Caco-2 (cell line): ENCODE measurements at regions not wholly inside any gene's neighbourhood (a gene's known extent, or its start where the extent isn't known, plus 50 kb on each side); places are given as distances from the start of the nearest gene placed in this dataset.

Experiments
- BruUV-seq: library from RNA; stranded (reverse); fragments of 400-500 nt; replicated peaks from 2 replicates; lab custom pipeline; 2021; lab: Mats Ljungman, UMichigan
- CTCF ChIA-PET: fragments of 300-600 bp; sonication (Branson Sonifier 250); formaldehyde crosslinking; loops from one replicate; lab custom pipeline; 2022; ENCODE audit warnings: antibody characterized with exemption; lab: Charles Lee
- POLR2A ChIA-PET: fragments of 300-600 bp; sonication (Branson Sonifier 250); formaldehyde crosslinking; loops from one replicate; lab custom pipeline; 2022; ENCODE audit warnings: antibody characterized with exemption; lab: Charles Lee
- DNase-seq, 2 experiments: peaks; one replicate each; pipeline versions ENCODE4 v3.0.0 to v3.0.0-alpha.2; 2020 to 2022
- H3K27me3 ChIP-seq: replicated peaks from 2 replicates; pipeline ENCODE4 v1.6.0; 2011; ENCODE audit warnings: low read length; ENCODE audit not compliant: control insufficient read depth, insufficient read depth
- H3K36me3 ChIP-seq: 2 replicates; pipeline ENCODE4 v1.5.1; 2011; ENCODE audit warnings: low read length; ENCODE audit not compliant: control insufficient read depth, insufficient read depth
- H3K4me1 ChIP-seq: fragments of 250-450 bp; sonication (Bioruptor Pico); 2 replicates; pipeline ENCODE4 v1.5.1; 2020; ENCODE audit warnings: mild to moderate bottlenecking
- H3K4me3 ChIP-seq: 2 replicates; pipeline ENCODE4 v1.5.1; 2011; ENCODE audit warnings: low read depth, mild to moderate bottlenecking, control low read depth, low read length
- H3K9me3 ChIP-seq: fragments of 250-450 bp; sonication (Bioruptor Pico); 2 replicates; pipeline ENCODE4 v1.5.1; 2020; ENCODE audit warnings: mild to moderate bottlenecking, moderate library complexity
- H3K27ac Mint-ChIP-seq: one replicate; pipeline ENCODE4 v1.8.0; 2022; ENCODE audit warnings: mixed read lengths; ENCODE audit not compliant: unreplicated experiment
- H3K27me3 Mint-ChIP-seq: one replicate; pipeline ENCODE4 v1.8.0; 2022; ENCODE audit warnings: mixed read lengths; ENCODE audit not compliant: insufficient read depth, unreplicated experiment
- H3K36me3 Mint-ChIP-seq: one replicate; pipeline ENCODE4 v1.8.0; 2022; ENCODE audit warnings: mild to moderate bottlenecking, mixed read lengths; ENCODE audit not compliant: insufficient read depth, unreplicated experiment
- H3K4me1 Mint-ChIP-seq: one replicate; pipeline ENCODE4 v1.8.0; 2022; ENCODE audit warnings: low read depth, mixed read lengths; ENCODE audit not compliant: unreplicated experiment
- H3K4me3 Mint-ChIP-seq: one replicate; pipeline ENCODE4 v1.8.0; 2022; ENCODE audit warnings: mild to moderate bottlenecking, moderate library complexity, mixed read lengths; ENCODE audit not compliant: unreplicated experiment
- H3K9me3 Mint-ChIP-seq: one replicate; pipeline ENCODE4 v1.8.0; 2022; ENCODE audit warnings: mixed read lengths; ENCODE audit not compliant: unreplicated experiment
- intact Hi-C: fragments of 100-400 bp; cut with micrococcal nuclease; formaldehyde crosslinking; loops from one replicate; pipeline ENCODE4 v1.10.0; 2022; ENCODE audit not compliant: unreplicated experiment
- TF ChIP-seq, protein P1 (sequence below), 2 experiments: fragments of 200-600 bp in 1 of 2; IDR thresholded peaks; 1 replicate in 1 of 2; 2 replicates in 1 of 2; pipeline versions ENCODE4 v1.5.1 to v1.8.0; 2011 to 2022; ENCODE audit warnings: antibody characterized with exemption in 1 of 2, control low read depth in 1 of 2, inconsistent platforms in 1 of 2, low read depth in 1 of 2, low read length in 1 of 2, mild to moderate bottlenecking in 1 of 2, moderate library complexity in 1 of 2; ENCODE audit not compliant: insufficient read depth in 1 of 2, severe bottlenecking in 1 of 2, unreplicated experiment in 1 of 2

- intact Hi-C loops: loop anchor here (10.0 kb wide), 1 partner anchor 1475 kb away; no protein-coding TSS in a partner anchor
- Mint-ChIP-seq H3K27me3 (no peaks in the 10 kb centered on the region), H3K27ac (no peak overlapping the region), H3K4me3 (no peak overlapping the region), H3K36me3 (no peaks in the 10 kb centered on the region), H3K9me3 (no peaks in the 10 kb centered on the region), H3K4me1 (no peaks in the 10 kb centered on the region)
- no peak overlapping the region for H3K4me3 ChIP-seq
- TF ChIP-seq, protein P1, sequence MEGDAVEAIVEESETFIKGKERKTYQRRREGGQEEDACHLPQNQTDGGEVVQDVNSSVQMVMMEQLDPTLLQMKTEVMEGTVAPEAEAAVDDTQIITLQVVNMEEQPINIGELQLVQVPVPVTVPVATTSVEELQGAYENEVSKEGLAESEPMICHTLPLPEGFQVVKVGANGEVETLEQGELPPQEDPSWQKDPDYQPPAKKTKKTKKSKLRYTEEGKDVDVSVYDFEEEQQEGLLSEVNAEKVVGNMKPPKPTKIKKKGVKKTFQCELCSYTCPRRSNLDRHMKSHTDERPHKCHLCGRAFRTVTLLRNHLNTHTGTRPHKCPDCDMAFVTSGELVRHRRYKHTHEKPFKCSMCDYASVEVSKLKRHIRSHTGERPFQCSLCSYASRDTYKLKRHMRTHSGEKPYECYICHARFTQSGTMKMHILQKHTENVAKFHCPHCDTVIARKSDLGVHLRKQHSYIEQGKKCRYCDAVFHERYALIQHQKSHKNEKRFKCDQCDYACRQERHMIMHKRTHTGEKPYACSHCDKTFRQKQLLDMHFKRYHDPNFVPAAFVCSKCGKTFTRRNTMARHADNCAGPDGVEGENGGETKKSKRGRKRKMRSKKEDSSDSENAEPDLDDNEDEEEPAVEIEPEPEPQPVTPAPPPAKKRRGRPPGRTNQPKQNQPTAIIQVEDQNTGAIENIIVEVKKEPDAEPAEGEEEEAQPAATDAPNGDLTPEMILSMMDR (IDR thresholded peaks at IDR 0.05; ENCODE audit: insufficient read depth in 1 of 2, low read depth in 1 of 2, low read length in 1 of 2, severe bottlenecking in 1 of 2, unreplicated experiment in 1 of 2): no peak
- POLR2A ChIA-PET: no interaction called here
- no peak for DNase-seq
- H3K9me3 ChIP-seq: no peaks in the 10 kb centered on the region
- no peaks in the 10 kb centered on the region for H3K36me3 ChIP-seq
- BruUV-seq: no TSS peak
- CTCF ChIA-PET: no interaction called here
- H3K27me3 ChIP-seq: no peaks in the 10 kb centered on the region
- H3K4me1 ChIP-seq: peaks cover 6% of the 10 kb centered on the region; the same call in 1 of the 2 replicates
These were observed 1600.2 kb downstream of the PCDH9 start for GRCh38 chr13:65629926-65630325.

DNA sequence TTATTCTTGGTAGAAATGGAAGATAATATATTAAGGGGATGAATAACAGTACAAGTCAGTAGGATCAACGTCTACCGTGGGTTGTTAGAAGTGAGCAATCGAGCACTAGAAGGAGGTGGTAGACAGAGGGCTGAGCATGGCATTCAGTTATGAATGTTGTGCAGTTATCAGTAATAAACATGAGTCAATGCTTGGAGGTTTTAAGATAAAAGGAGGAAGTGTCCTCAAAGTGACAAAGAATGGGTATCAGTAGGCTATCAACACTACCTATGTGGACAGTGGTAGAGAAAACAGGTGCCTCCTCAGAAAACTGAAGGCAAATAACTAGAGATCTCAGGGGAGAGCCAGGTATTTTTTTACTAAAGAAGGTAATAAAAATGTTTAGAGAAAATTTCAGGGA lies 1607.0 kb downstream of the PCDH9 start:
- ChIA-PET CTCF (no interaction called here), POLR2A (no interaction called here)
- Mint-ChIP-seq H3K27me3 (peaks cover 3% of the 10 kb centered on the region), H3K4me3 (no peak overlapping the region), H3K9me3 (no peaks in the 10 kb centered on the region), H3K36me3 (no peaks in the 10 kb centered on the region), H3K4me1 (no peaks in the 10 kb centered on the region), H3K27ac (no peak overlapping the region)
- H3K36me3 ChIP-seq: no peaks in the 10 kb centered on the region
- H3K4me1 ChIP-seq: no peaks in the 10 kb centered on the region
- no peak for DNase-seq
- no peaks in the 10 kb centered on the region for H3K9me3 ChIP-seq
- no peak overlapping the region for H3K4me3 ChIP-seq
- no TSS peak for BruUV-seq
- intact Hi-C loops: no loop called here
- no peaks in the 10 kb centered on the region for H3K27me3 ChIP-seq
- TF ChIP-seq, protein P1 (IDR thresholded peaks at IDR 0.05; ENCODE audit: insufficient read depth in 1 of 2, low read depth in 1 of 2, low read length in 1 of 2, severe bottlenecking in 1 of 2, unreplicated experiment in 1 of 2): no peak

GRCh38 chr13:65615506-65615905 lies 1614.6 kb downstream of the PCDH9 start:
- intact Hi-C loops: no loop called here
- H3K9me3 Mint-ChIP-seq: no peaks in the 10 kb centered on the region

More at GRCh38 chr13:65615506-65615905, 1614.6 kb downstream of the PCDH9 start:
- H3K4me3 Mint-ChIP-seq: no peak overlapping the region
- H3K4me1 Mint-ChIP-seq: no peaks in the 10 kb centered on the region
- Histone ChIP-seq H3K4me3 (no peak overlapping the region), H3K27me3 (no peaks in the 10 kb centered on the region), H3K4me1 (no peaks in the 10 kb centered on the region), H3K36me3 (no peaks in the 10 kb centered on the region), H3K9me3 (no peaks in the 10 kb centered on the region)
- no TSS peak for BruUV-seq
- TF ChIP-seq, protein P1 (IDR thresholded peaks at IDR 0.05; ENCODE audit: insufficient read depth in 1 of 2, low read depth in 1 of 2, low read length in 1 of 2, severe bottlenecking in 1 of 2, unreplicated experiment in 1 of 2): no peak
- ChIA-PET POLR2A (no interaction called here), CTCF (no interaction called here)
- H3K27me3 Mint-ChIP-seq: peaks cover 3% of the 10 kb centered on the region
- H3K36me3 Mint-ChIP-seq: no peaks in the 10 kb centered on the region
- DNase-seq: no peak
- H3K27ac Mint-ChIP-seq: no peak overlapping the region
